Naive thymus-derived CD8-positive, alpha-beta T cell (primary cell): ENCODE measurements at regions not wholly inside any gene's neighbourhood (a gene's known extent, or its start where the extent isn't known, plus 50 kb on each side); places are given as distances from the start of the nearest gene placed in this dataset.

Experiments used
- ATAC-seq, 2 donors: fragments of 150-1000 bp; cut with Tn5 transposase in 1 of 2; sonication (Bioruptor Pico), chemical (Tn5 transposase) in 1 of 2; 1 replicate in 1 of 2; 2 replicates in 1 of 2; pipeline ENCODE4 v1.10.0; 2021; ENCODE audit warnings: mild to moderate bottlenecking in 2 of 2, moderate library complexity in 2 of 2
- POLR2A ChIA-PET: fragments of 350-600 bp; sonication (Branson Sonifier 250); formaldehyde crosslinking; loops from one replicate; lab custom pipeline; 2021; ENCODE audit warnings: antibody characterized with exemption; lab: Charles Lee
- DNase-seq, 10 donors: peaks; one replicate each; pipeline versions ENCODE4 v3.0.0 to v3.0.0-alpha.2; 2020 to 2022
- H3K27ac Mint-ChIP-seq, 10 donors: one replicate each; pipeline ENCODE4 v1.8.0; 2020 to 2022; ENCODE audit warnings: mild to moderate bottlenecking in 10 of 10, mixed read lengths in 10 of 10, moderate library complexity in 4 of 10, inconsistent platforms in 1 of 10
- H3K27me3 Mint-ChIP-seq, 5 donors: one replicate each; pipeline ENCODE4 v1.8.0; 2021 to 2022; ENCODE audit warnings: mixed read lengths in 5 of 5
- H3K36me3 Mint-ChIP-seq, 3 donors: one replicate each; pipeline ENCODE4 v1.8.0; 2020 to 2022; ENCODE audit warnings: mixed read lengths in 3 of 3, mild to moderate bottlenecking in 2 of 3, inconsistent platforms in 1 of 3
- H3K4me1 Mint-ChIP-seq, 4 donors: one replicate each; pipeline ENCODE4 v1.8.0; 2021 to 2022; ENCODE audit warnings: mixed read lengths in 4 of 4
- H3K4me3 Mint-ChIP-seq, 10 donors: one replicate each; pipeline ENCODE4 v1.8.0; 2020 to 2022; ENCODE audit warnings: mild to moderate bottlenecking in 10 of 10, mixed read lengths in 10 of 10, moderate library complexity in 6 of 10, inconsistent platforms in 1 of 10
- H3K9me3 Mint-ChIP-seq, 9 donors: one replicate each; pipeline ENCODE4 v1.8.0; 2020 to 2022; ENCODE audit warnings: mixed read lengths in 9 of 9, mild to moderate bottlenecking in 3 of 9, inconsistent platforms in 1 of 9, moderate library complexity in 1 of 9

GRCh38 chr7:133132906-133133305 lies 51.0 kb upstream of the CHCHD3 start:
- Mint-ChIP-seq H3K27ac (no peak overlapping the region), H3K4me1 (no peaks in the 10 kb centered on the region), H3K9me3 (peaks cover 0 to 8% (median 0%) of the 10 kb centered on the region in 9 donors), H3K36me3 (no peaks in the 10 kb centered on the region), H3K4me3 (no peak overlapping the region), H3K27me3 (peaks cover 0 to 3% (median 0%) of the 10 kb centered on the region in 5 donors)
- ATAC-seq: no peak
- POLR2A ChIA-PET: no interaction called here
- no peak for DNase-seq

- peaks cover 0 to 8% (median 0%) of the 10 kb centered on the region in 9 donors for H3K9me3 Mint-ChIP-seq
- peaks cover 3 to 14% (median 5%) of the 10 kb centered on the region in 5 donors for H3K27me3 Mint-ChIP-seq
- POLR2A ChIA-PET: no interaction called here
These were observed 52.9 kb upstream of the CHCHD3 start for GRCh38 chr7:133134810-133135209.

GRCh38 chr7:133135451-133135850 lies 53.6 kb upstream of the CHCHD3 start:
- peaks cover 0 to 2% (median 0%) of the 10 kb centered on the region in 9 donors for H3K9me3 Mint-ChIP-seq
- DNase-seq (no peak), ATAC-seq (no peak)
- POLR2A ChIA-PET: no interaction called here
- H3K27me3 Mint-ChIP-seq: peaks cover 5 to 21% (median 7%) of the 10 kb centered on the region in 5 donors
- H3K4me1 Mint-ChIP-seq: peaks cover 0 to 4% (median 2%) of the 10 kb centered on the region in 4 donors
- no peak overlapping the region for H3K4me3 Mint-ChIP-seq
- H3K36me3 Mint-ChIP-seq: no peaks in the 10 kb centered on the region
- no peak overlapping the region for H3K27ac Mint-ChIP-seq

More at GRCh38 chr7:133134810-133135209, 52.9 kb upstream of the CHCHD3 start:
- Mint-ChIP-seq H3K4me3 (no peak overlapping the region), H3K36me3 (no peaks in the 10 kb centered on the region), H3K27ac (no peak overlapping the region), H3K4me1 (peaks cover 0 to 2% (median 1%) of the 10 kb centered on the region in 4 donors)
- no peak for ATAC-seq
- no peak for DNase-seq

GRCh38 chr7:133139350-133139749 lies 57.5 kb upstream of the CHCHD3 start:
- peaks cover 5 to 39% (median 12%) of the 10 kb centered on the region in 5 donors for H3K27me3 Mint-ChIP-seq
- ATAC-seq (no peak), DNase-seq (no peak)
- no peaks in the 10 kb centered on the region for H3K9me3 Mint-ChIP-seq
- no peaks in the 10 kb centered on the region for H3K36me3 Mint-ChIP-seq
- H3K4me3 Mint-ChIP-seq: no peak overlapping the region
- H3K27ac Mint-ChIP-seq: no peak overlapping the region
- POLR2A ChIA-PET: no interaction called here
- peaks cover 0 to 4% (median 2%) of the 10 kb centered on the region in 4 donors for H3K4me1 Mint-ChIP-seq

- H3K36me3 Mint-ChIP-seq: no peaks in the 10 kb centered on the region
- no peak overlapping the region for H3K27ac Mint-ChIP-seq
- POLR2A ChIA-PET: no interaction called here
- peaks cover 5 to 39% (median 14%) of the 10 kb centered on the region in 5 donors for H3K27me3 Mint-ChIP-seq
- H3K9me3 Mint-ChIP-seq: no peaks in the 10 kb centered on the region
- no peak for ATAC-seq
- no peak for DNase-seq
- H3K4me1 Mint-ChIP-seq: peaks cover 0 to 4% (median 2%) of the 10 kb centered on the region in 4 donors
- H3K4me3 Mint-ChIP-seq: no peak overlapping the region
These were observed 57.9 kb upstream of the CHCHD3 start for GRCh38 chr7:133139801-133140200.

- ATAC-seq: no peak
- H3K4me3 Mint-ChIP-seq: no peak overlapping the region
These were observed 59.2 kb upstream of the CHCHD3 start for GRCh38 chr7:133140994-133141595.

GRCh38 chr7:133150760-133151159 lies 68.9 kb upstream of the CHCHD3 start:
- Mint-ChIP-seq H3K27ac (no peak overlapping the region), H3K4me3 (no peak overlapping the region), H3K9me3 (peaks cover 0 to 6% (median 0%) of the 10 kb centered on the region in 9 donors), H3K27me3 (peaks cover 6 to 43% (median 13%) of the 10 kb centered on the region in 5 donors), H3K4me1 (no peaks in the 10 kb centered on the region), H3K36me3 (no peaks in the 10 kb centered on the region)
- DNase-seq (no peak), ATAC-seq (no peak)
- POLR2A ChIA-PET: no interaction called here

More at GRCh38 chr7:133140994-133141595, 59.2 kb upstream of the CHCHD3 start:
- Mint-ChIP-seq H3K36me3 (no peaks in the 10 kb centered on the region), H3K4me1 (peaks cover 0 to 4% (median 2%) of the 10 kb centered on the region in 4 donors), H3K27ac (no peak overlapping the region), H3K27me3 (peaks cover 5 to 39% (median 14%) of the 10 kb centered on the region in 5 donors), H3K9me3 (no peaks in the 10 kb centered on the region)
- POLR2A ChIA-PET: no interaction called here
- DNase-seq: no peak

GRCh38 chr7:133152875-133153274 lies 71.0 kb upstream of the CHCHD3 start:
- Mint-ChIP-seq H3K9me3 (peaks cover 0 to 4% (median 0%) of the 10 kb centered on the region in 9 donors), H3K36me3 (no peaks in the 10 kb centered on the region), H3K4me1 (no peaks in the 10 kb centered on the region), H3K27me3 (peaks cover 0 to 34% (median 6%) of the 10 kb centered on the region in 5 donors), H3K4me3 (no peak overlapping the region), H3K27ac (no peak overlapping the region)
- POLR2A ChIA-PET: no interaction called here
- DNase-seq: no peak
- ATAC-seq: no peak

GRCh38 chr7:133155146-133155545 lies 73.3 kb upstream of the CHCHD3 start:
- Mint-ChIP-seq H3K4me3 (no peak overlapping the region), H3K27me3 (peaks cover 0 to 16% (median 4%) of the 10 kb centered on the region in 5 donors), H3K4me1 (no peaks in the 10 kb centered on the region), H3K36me3 (no peaks in the 10 kb centered on the region), H3K27ac (no peak overlapping the region), H3K9me3 (peaks cover 0 to 4% (median 0%) of the 10 kb centered on the region in 9 donors)
- DNase-seq (no peak), ATAC-seq (no peak)
- POLR2A ChIA-PET: no interaction called here

GRCh38 chr7:133155642-133156041 lies 73.8 kb upstream of the CHCHD3 start:
- DNase-seq: no peak
- H3K9me3 Mint-ChIP-seq: peaks cover 0 to 4% (median 0%) of the 10 kb centered on the region in 9 donors
- peaks cover 0 to 16% (median 4%) of the 10 kb centered on the region in 5 donors for H3K27me3 Mint-ChIP-seq
- no peaks in the 10 kb centered on the region for H3K36me3 Mint-ChIP-seq
- POLR2A ChIA-PET: no interaction called here
- H3K4me1 Mint-ChIP-seq: no peaks in the 10 kb centered on the region
- no peak overlapping the region for H3K4me3 Mint-ChIP-seq
- no peak for ATAC-seq
- no peak overlapping the region for H3K27ac Mint-ChIP-seq

GRCh38 chr7:133157045-133157444 lies 75.2 kb upstream of the CHCHD3 start:
- DNase-seq: no peak
- POLR2A ChIA-PET: no interaction called here
- Mint-ChIP-seq H3K4me1 (no peaks in the 10 kb centered on the region), H3K4me3 (no peak overlapping the region), H3K27ac (no peak overlapping the region), H3K36me3 (no peaks in the 10 kb centered on the region), H3K27me3 (peaks cover 1 to 13% (median 4%) of the 10 kb centered on the region in 5 donors), H3K9me3 (peaks cover 0 to 4% (median 0%) of the 10 kb centered on the region in 9 donors)
- no peak for ATAC-seq

- no peaks in the 10 kb centered on the region for H3K9me3 Mint-ChIP-seq
- no peak for ATAC-seq
These were observed 82.6 kb upstream of the CHCHD3 start for GRCh38 chr7:133164498-133164897.

GRCh38 chr7:133165001-133165400 lies 83.1 kb upstream of the CHCHD3 start:
- peaks cover 8 to 34% (median 19%) of the 10 kb centered on the region in 5 donors for H3K27me3 Mint-ChIP-seq
- DNase-seq (no peak), ATAC-seq (no peak)
- no peak overlapping the region for H3K4me3 Mint-ChIP-seq
- H3K36me3 Mint-ChIP-seq: no peaks in the 10 kb centered on the region
- H3K27ac Mint-ChIP-seq: no peak overlapping the region
- H3K9me3 Mint-ChIP-seq: no peaks in the 10 kb centered on the region
- POLR2A ChIA-PET: no interaction called here
- no peaks in the 10 kb centered on the region for H3K4me1 Mint-ChIP-seq

More at GRCh38 chr7:133164498-133164897, 82.6 kb upstream of the CHCHD3 start:
- H3K36me3 Mint-ChIP-seq: no peaks in the 10 kb centered on the region
- no peak overlapping the region for H3K27ac Mint-ChIP-seq
- POLR2A ChIA-PET: no interaction called here
- no peak overlapping the region for H3K4me3 Mint-ChIP-seq
- no peaks in the 10 kb centered on the region for H3K4me1 Mint-ChIP-seq
- H3K27me3 Mint-ChIP-seq: peaks cover 7 to 34% (median 19%) of the 10 kb centered on the region in 5 donors
- DNase-seq: no peak
